ENCODE measurements at regions not wholly inside any gene's neighbourhood (a gene's known extent, or its start where the extent isn't known, plus 50 kb on each side); places are given as distances from the start of the nearest gene placed in this dataset.
"Not testable (repeated sequence)": the region's sequence is repeated elsewhere in the genome, so short reads cannot be mapped to it uniquely, and the experiment has no call there.

DNA sequence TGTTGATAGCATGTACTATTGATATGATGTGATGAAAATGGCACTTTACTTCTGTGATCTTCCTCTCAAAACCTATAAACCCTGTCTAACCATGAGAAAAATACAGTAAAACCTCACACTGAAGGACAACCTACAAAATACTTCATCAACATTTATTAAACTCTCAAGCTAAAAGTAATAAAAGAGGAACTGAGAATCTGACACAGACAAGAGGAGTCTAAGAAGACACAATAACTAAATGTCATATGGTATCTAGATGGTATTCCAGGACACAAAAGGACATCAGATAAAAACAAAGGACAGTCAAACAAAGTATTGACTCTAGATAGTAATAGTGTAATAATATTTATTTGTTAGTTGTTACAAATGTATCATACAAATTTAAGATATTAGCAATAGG is 655.3 kb downstream of the SH3BGRL start:
- FAIRE-seq = no peak
- DNase-seq (ENCODE audit: insufficient read length, low spot score) = no peak
- TF ChIP-seq POLR2A (IDR thresholded peaks at IDR 0.05; ENCODE audit: low read depth, low read length) (no peak), SPI1 (IDR thresholded peaks at IDR 0.05; ENCODE audit: low read depth, low read length) (peak; percentile 53; the same call in 1 of the 2 replicates)

DNA sequence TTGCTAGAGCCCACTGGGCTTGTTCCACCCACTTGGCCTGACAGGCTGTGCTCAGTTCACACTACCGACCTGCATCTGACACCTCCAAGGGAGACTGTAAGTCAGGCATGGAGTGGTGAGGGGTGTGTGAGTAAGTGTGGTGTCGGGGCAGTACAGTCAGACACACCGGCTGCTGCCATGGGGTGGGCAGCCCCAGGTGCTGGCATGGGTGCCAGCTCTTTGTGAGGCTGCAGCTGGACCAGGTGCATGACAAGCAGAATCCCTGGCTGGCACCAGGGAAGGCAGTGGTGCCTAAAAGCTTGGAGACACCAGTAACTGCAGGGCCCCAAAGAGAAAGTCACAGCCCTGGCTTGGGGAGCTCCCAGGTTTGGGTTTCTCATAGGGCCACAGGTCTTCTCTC is 665.0 kb downstream of the SH3BGRL start:
- FAIRE-seq (no peak), DNase-seq (ENCODE audit: insufficient read length, low spot score) (no peak)
- TF ChIP-seq POU2F2 (IDR thresholded peaks at IDR 0.05; ENCODE audit: low read depth, low read length) = no peak
- TF ChIP-seq TAF1 (IDR thresholded peaks at IDR 0.05; ENCODE audit: low read depth, low read length) = no peak
- TF ChIP-seq POLR2AphosphoS5 (IDR thresholded peaks at IDR 0.05; ENCODE audit: low read depth, low read length) = no peak
- TF ChIP-seq POLR2A (IDR thresholded peaks at IDR 0.05; ENCODE audit: low read depth, low read length) = no peak
- no peak for TF ChIP-seq SPI1 (IDR thresholded peaks at IDR 0.05; ENCODE audit: low read depth, low read length)
- TF ChIP-seq PAX5 (IDR thresholded peaks at IDR 0.05; ENCODE audit: insufficient read depth, low read length, severe bottlenecking) = no peak

GRCh38 chrX:81868979-81869378 is 667.1 kb downstream of the SH3BGRL start:
- DNase-seq (ENCODE audit: insufficient read length, low spot score) = no peak
- TF ChIP-seq POLR2A (IDR thresholded peaks at IDR 0.05; ENCODE audit: low read depth, low read length) (no peak), POU2F2 (IDR thresholded peaks at IDR 0.05; ENCODE audit: low read depth, low read length) (no peak), TAF1 (IDR thresholded peaks at IDR 0.05; ENCODE audit: low read depth, low read length) (no peak), PAX5 (IDR thresholded peaks at IDR 0.05; ENCODE audit: insufficient read depth, low read length, severe bottlenecking) (no peak)
- no peak for FAIRE-seq

DNA sequence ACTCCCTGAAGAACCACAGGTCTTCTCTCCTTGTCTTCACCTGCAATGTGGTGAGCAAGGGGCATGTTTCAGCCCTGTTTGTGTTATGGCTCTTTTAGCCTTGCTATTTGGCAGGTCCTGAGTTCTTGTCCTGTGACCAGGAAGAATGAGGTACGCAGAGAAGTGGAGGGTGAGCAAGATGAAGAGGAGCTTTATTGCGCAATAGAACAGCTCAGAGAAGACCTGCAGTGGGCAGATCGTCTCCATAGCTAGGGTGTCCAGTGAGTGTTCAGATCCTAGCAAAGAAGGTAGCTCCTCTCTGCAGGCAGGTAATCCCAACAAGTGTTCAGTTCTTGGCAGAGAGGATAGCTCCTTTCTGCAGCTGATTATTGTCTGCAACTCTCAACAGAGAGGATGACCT is 672.9 kb downstream of the SH3BGRL start:
- TF ChIP-seq TAF1 (IDR thresholded peaks at IDR 0.05; ENCODE audit: low read depth, low read length) (no peak), PAX5 (IDR thresholded peaks at IDR 0.05; ENCODE audit: insufficient read depth, low read length, severe bottlenecking) (no peak), POU2F2 (IDR thresholded peaks at IDR 0.05; ENCODE audit: low read depth, low read length) (no peak)
- FAIRE-seq (no peak), DNase-seq (ENCODE audit: insufficient read length, low spot score) (no peak)

DNA sequence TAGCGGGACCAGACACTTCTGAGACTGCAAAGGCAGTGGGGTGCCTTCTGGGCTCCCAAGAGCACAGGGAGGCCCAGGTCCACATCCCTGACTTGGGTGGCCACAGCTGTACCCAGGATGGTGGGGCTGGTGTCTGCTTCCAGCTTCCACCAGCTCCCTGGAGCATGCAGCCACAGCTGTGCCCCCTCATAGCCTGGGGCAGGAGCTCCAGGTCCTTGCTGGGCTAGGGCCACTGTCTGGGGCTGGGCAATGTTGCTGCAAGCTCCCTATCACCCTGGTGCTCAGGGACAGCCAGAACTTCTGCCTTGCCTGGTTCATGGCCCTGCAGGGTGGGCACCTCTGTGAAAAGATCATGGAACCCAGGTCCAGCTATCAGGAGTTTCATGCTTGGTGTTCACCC is 673.9 kb downstream of the SH3BGRL start:
- no peak for DNase-seq (ENCODE audit: insufficient read length, low spot score)
- FAIRE-seq = no peak
- no peak for TF ChIP-seq POU2F2 (IDR thresholded peaks at IDR 0.05; ENCODE audit: low read depth, low read length)
- no peak for TF ChIP-seq PAX5 (IDR thresholded peaks at IDR 0.05; ENCODE audit: insufficient read depth, low read length, severe bottlenecking)
- TF ChIP-seq POLR2A (IDR thresholded peaks at IDR 0.05; ENCODE audit: low read depth, low read length) = no peak
- no peak for TF ChIP-seq POLR2AphosphoS5 (IDR thresholded peaks at IDR 0.05; ENCODE audit: low read depth, low read length)
- TF ChIP-seq SPI1 (IDR thresholded peaks at IDR 0.05; ENCODE audit: low read depth, low read length) = no peak
- TF ChIP-seq TAF1 (IDR thresholded peaks at IDR 0.05; ENCODE audit: low read depth, low read length) = no peak

- TF ChIP-seq POU2F2 (IDR thresholded peaks at IDR 0.05; ENCODE audit: low read depth, low read length) = no peak
- TF ChIP-seq POLR2A (IDR thresholded peaks at IDR 0.05; ENCODE audit: low read depth, low read length) = no peak
- TF ChIP-seq PAX5 (IDR thresholded peaks at IDR 0.05; ENCODE audit: insufficient read depth, low read length, severe bottlenecking) = no peak
- no peak for TF ChIP-seq SPI1 (IDR thresholded peaks at IDR 0.05; ENCODE audit: low read depth, low read length)
- TF ChIP-seq POLR2AphosphoS5 (IDR thresholded peaks at IDR 0.05; ENCODE audit: low read depth, low read length) = no peak
- TF ChIP-seq TAF1 (IDR thresholded peaks at IDR 0.05; ENCODE audit: low read depth, low read length) = no peak
- DNase-seq (ENCODE audit: insufficient read length, low spot score) (no peak), FAIRE-seq (no peak)
These were observed 674.5 kb downstream of the SH3BGRL start for GRCh38 chrX:81876437-81876836.

- DNase-seq (ENCODE audit: insufficient read length, low spot score) (no peak), FAIRE-seq (no peak)
- TF ChIP-seq POLR2A (IDR thresholded peaks at IDR 0.05; ENCODE audit: low read depth, low read length) (no peak), PAX5 (IDR thresholded peaks at IDR 0.05; ENCODE audit: insufficient read depth, low read length, severe bottlenecking) (no peak), TAF1 (IDR thresholded peaks at IDR 0.05; ENCODE audit: low read depth, low read length) (no peak)
These were observed 688.6 kb downstream of the SH3BGRL start for GRCh38 chrX:81890521-81890920.

DNA sequence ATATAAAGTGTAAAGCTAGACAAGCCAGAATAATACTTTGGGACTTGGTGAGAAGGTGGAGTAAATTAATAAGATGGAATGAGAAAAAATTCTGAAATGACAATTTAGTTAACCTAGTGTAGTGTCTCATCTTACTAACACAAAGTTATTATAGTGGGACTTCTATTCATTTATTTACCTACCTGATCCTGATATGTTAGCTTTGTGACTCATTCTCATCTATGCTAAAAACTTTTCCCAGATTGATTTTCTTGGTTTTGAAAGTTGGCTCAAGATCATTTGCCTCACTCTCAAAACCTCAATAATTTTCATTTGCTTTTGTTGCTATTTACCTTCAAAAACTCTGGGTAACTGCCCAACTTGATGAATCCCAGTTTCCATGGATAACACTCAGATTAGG is 698.6 kb downstream of the SH3BGRL start:
- FAIRE-seq (no peak), DNase-seq (ENCODE audit: insufficient read length, low spot score) (no peak)
- TF ChIP-seq POLR2AphosphoS5 (IDR thresholded peaks at IDR 0.05; ENCODE audit: low read depth, low read length) = no peak
- TF ChIP-seq POU2F2 (IDR thresholded peaks at IDR 0.05; ENCODE audit: low read depth, low read length) = no peak
- no peak for TF ChIP-seq SPI1 (IDR thresholded peaks at IDR 0.05; ENCODE audit: low read depth, low read length)
- no peak for TF ChIP-seq POLR2A (IDR thresholded peaks at IDR 0.05; ENCODE audit: low read depth, low read length)
- no peak for TF ChIP-seq PAX5 (IDR thresholded peaks at IDR 0.05; ENCODE audit: insufficient read depth, low read length, severe bottlenecking)
- TF ChIP-seq TAF1 (IDR thresholded peaks at IDR 0.05; ENCODE audit: low read depth, low read length) = no peak

GRCh38 chrX:81925812-81926211 is 723.9 kb downstream of the SH3BGRL start:
- DNase-seq (ENCODE audit: insufficient read length, low spot score) = no peak
- TF ChIP-seq TAF1 (IDR thresholded peaks at IDR 0.05; ENCODE audit: low read depth, low read length) (no peak), PAX5 (IDR thresholded peaks at IDR 0.05; ENCODE audit: insufficient read depth, low read length, severe bottlenecking) (no peak), POLR2AphosphoS5 (IDR thresholded peaks at IDR 0.05; ENCODE audit: low read depth, low read length) (no peak)
- FAIRE-seq = no peak

DNA sequence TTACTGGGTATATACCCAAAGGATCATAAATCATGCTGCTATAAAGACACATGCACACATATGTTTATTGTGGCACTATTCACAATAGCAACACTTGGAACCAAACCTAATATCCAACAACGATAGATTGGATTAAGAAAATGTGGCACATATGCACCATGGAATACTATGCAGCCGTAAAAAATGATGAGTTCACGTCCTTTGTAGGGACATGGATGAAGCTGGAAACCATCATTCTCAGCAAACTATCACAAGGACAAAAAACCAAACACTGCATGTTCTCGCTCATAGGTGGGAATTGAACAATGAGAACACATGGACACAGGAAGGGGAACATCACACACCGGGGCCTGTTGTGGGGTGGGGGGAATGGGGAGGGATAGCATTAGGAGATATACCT is 744.0 kb downstream of the SH3BGRL start:
- not testable (repeated sequence) for DNase-seq (ENCODE audit: insufficient read length, low spot score); FAIRE-seq

DNA sequence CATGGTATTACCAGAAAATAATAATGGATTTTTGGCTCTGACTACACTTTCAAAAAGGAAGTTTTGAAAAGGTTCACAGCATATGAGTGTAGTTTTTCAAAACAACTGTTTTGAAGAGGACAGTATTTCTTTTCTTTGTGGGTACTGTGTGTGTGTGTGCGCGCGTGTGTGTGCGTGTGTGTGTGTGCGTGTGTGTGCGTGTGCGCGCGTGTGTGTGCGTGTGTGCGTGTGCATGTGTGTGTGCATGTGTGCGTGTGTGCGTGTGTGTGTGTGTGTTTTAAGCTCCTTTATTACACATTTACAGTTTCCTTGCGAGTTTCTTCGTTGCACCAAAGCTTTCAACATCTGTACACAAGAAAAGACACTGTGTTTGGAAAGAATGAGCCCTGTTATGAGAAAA is 755.4 kb downstream of the SH3BGRL start:
- FAIRE-seq (peak; percentile 50), DNase-seq (ENCODE audit: insufficient read length, low spot score) (no peak)
- TF ChIP-seq POU2F2 (IDR thresholded peaks at IDR 0.05; ENCODE audit: low read depth, low read length) (no peak), PAX5 (IDR thresholded peaks at IDR 0.05; ENCODE audit: insufficient read depth, low read length, severe bottlenecking) (no peak), TAF1 (IDR thresholded peaks at IDR 0.05; ENCODE audit: low read depth, low read length) (no peak), SPI1 (IDR thresholded peaks at IDR 0.05; ENCODE audit: low read depth, low read length) (no peak), POLR2A (IDR thresholded peaks at IDR 0.05; ENCODE audit: low read depth, low read length) (no peak), POLR2AphosphoS5 (IDR thresholded peaks at IDR 0.05; ENCODE audit: low read depth, low read length) (no peak)

All from GM12891 (cell line).